Parathyroid adenoma (tissue), 2 donors: ENCODE measurements at regions not wholly inside any gene's neighbourhood (a gene's known extent, or its start where the extent isn't known, plus 50 kb on each side); places are given as distances from the start of the nearest gene placed in this dataset.

ENCODE experiments used
- H2AFZ ChIP-seq: fragments of 300-600 bp; sonication (generic); one replicate; pipeline ENCODE4 v1.7.0; 2017; ENCODE audit warnings: antibody characterized with exemption, mild to moderate bottlenecking
- H3K27ac ChIP-seq: fragments of 300-600 bp; sonication (generic); one replicate; pipeline ENCODE4 v1.7.0; 2017
- H3K27me3 ChIP-seq: fragments of 300-600 bp; sonication (generic); one replicate; pipeline ENCODE4 v1.7.0; 2017; ENCODE audit warnings: low read length; ENCODE audit not compliant: control insufficient read depth, insufficient read depth
- H3K36me3 ChIP-seq: fragments of 300-600 bp; sonication (generic); one replicate; pipeline ENCODE4 v1.7.0; 2017; ENCODE audit warnings: low read length; ENCODE audit not compliant: control insufficient read depth, insufficient read depth
- H3K4me1 ChIP-seq: fragments of 300-600 bp; sonication (generic); one replicate; pipeline ENCODE4 v1.7.0; 2017; ENCODE audit warnings: control low read depth
- H3K4me2 ChIP-seq: fragments of 300-600 bp; sonication (generic); one replicate; pipeline ENCODE4 v1.7.0; 2017; ENCODE audit warnings: low read length
- H3K4me3 ChIP-seq: fragments of 300-600 bp; sonication (generic); one replicate; pipeline ENCODE4 v1.7.0; 2017; ENCODE audit warnings: low read depth, low read length
- H3K79me2 ChIP-seq: fragments of 300-600 bp; sonication (generic); one replicate; pipeline ENCODE4 v1.7.0; 2017; ENCODE audit warnings: control low read depth
- H3K9ac ChIP-seq: fragments of 300-600 bp; sonication (generic); one replicate; pipeline ENCODE4 v1.7.0; 2017; ENCODE audit warnings: mild to moderate bottlenecking
- H3K9me3 ChIP-seq: fragments of 300-600 bp; sonication (generic); one replicate; pipeline ENCODE4 v1.7.0; 2017; ENCODE audit warnings: low read length; ENCODE audit not compliant: control insufficient read depth
- CTCF ChIP-seq: fragments of 300-600 bp; sonication (generic); IDR thresholded peaks from one replicate; pipeline ENCODE4 v1.7.0; 2017; ENCODE audit warnings: antibody characterized with exemption, mild to moderate bottlenecking
- donor health status: primary hyperparathyroidism.

- no peaks in the 10 kb centered on the region for H3K79me2 ChIP-seq
- H3K4me1 ChIP-seq: peaks cover 3% of the 10 kb centered on the region
- no peaks in the 10 kb centered on the region for H3K27me3 ChIP-seq
- H3K9ac ChIP-seq: no peak overlapping the region
- no peaks in the 10 kb centered on the region for H3K9me3 ChIP-seq
- H3K4me2 ChIP-seq: no peak overlapping the region
- H2AFZ ChIP-seq: no peak overlapping the region
- TF ChIP-seq CTCF: no peak
- no peak overlapping the region for H3K27ac ChIP-seq
- H3K36me3 ChIP-seq: no peaks in the 10 kb centered on the region
- H3K4me3 ChIP-seq: no peak overlapping the region
These were observed 162.5 kb downstream of the VEGFA start for GRCh38 chr6:43932259-43933147.

GRCh38 chr6:43931201-43931600 lies 161.2 kb downstream of the VEGFA start:
- Histone ChIP-seq H3K4me3 (no peak overlapping the region), H3K9me3 (no peaks in the 10 kb centered on the region), H3K4me1 (peaks cover 5% of the 10 kb centered on the region), H3K79me2 (no peaks in the 10 kb centered on the region), H2AFZ (no peak overlapping the region), H3K27me3 (no peaks in the 10 kb centered on the region), H3K36me3 (no peaks in the 10 kb centered on the region), H3K9ac (no peak overlapping the region), H3K27ac (no peak overlapping the region), H3K4me2 (no peak overlapping the region)
- TF ChIP-seq CTCF: no peak

- H3K27ac ChIP-seq: no peak overlapping the region
- no peak overlapping the region for H3K4me2 ChIP-seq
- H3K4me1 ChIP-seq: peaks cover 5% of the 10 kb centered on the region
- H3K27me3 ChIP-seq: no peaks in the 10 kb centered on the region
- H3K4me3 ChIP-seq: no peak overlapping the region
- TF ChIP-seq CTCF: no peak
- no peaks in the 10 kb centered on the region for H3K36me3 ChIP-seq
- no peaks in the 10 kb centered on the region for H3K9me3 ChIP-seq
- no peaks in the 10 kb centered on the region for H3K79me2 ChIP-seq
- H2AFZ ChIP-seq: no peak overlapping the region
- no peak overlapping the region for H3K9ac ChIP-seq
These were observed 160.6 kb downstream of the VEGFA start for GRCh38 chr6:43930440-43931154.

- H2AFZ ChIP-seq: no peak overlapping the region
- no peaks in the 10 kb centered on the region for H3K36me3 ChIP-seq
- H3K4me1 ChIP-seq: peaks cover 9% of the 10 kb centered on the region
- TF ChIP-seq CTCF: no peak
- H3K9me3 ChIP-seq: no peaks in the 10 kb centered on the region
- no peak overlapping the region for H3K27ac ChIP-seq
- no peaks in the 10 kb centered on the region for H3K79me2 ChIP-seq
- H3K9ac ChIP-seq: no peak overlapping the region
- no peak overlapping the region for H3K4me2 ChIP-seq
- no peaks in the 10 kb centered on the region for H3K27me3 ChIP-seq
- H3K4me3 ChIP-seq: no peak overlapping the region
These were observed 159.5 kb downstream of the VEGFA start for GRCh38 chr6:43929511-43929910.
